Stimulated activated CD4-positive, alpha-beta T cell treated with anti-CD3 and anti-CD28 coated beads, Interleukin-15, amount 100 ng/mL, for 1 hour (primary cell): ENCODE measurements at regions not wholly inside any gene's neighbourhood (a gene's known extent, or its start where the extent isn't known, plus 50 kb on each side); places are given as distances from the start of the nearest gene placed in this dataset.

Experiments
- DNase-seq, 2 donors: peaks; one replicate each; pipeline ENCODE4 v3.0.0-alpha.2; 2020; ENCODE audit warnings: low read depth in 1 of 2, low spot score in 1 of 2

- no peak for DNase-seq
These were observed 1276.9 kb upstream of the WWC1 start for GRCh38 chr5:167014401-167015056.

GRCh38 chr5:167020418-167020817, 1271.0 kb upstream of the WWC1 start:
- DNase-seq: no peak

- no peak for DNase-seq
These were observed 1262.0 kb upstream of the WWC1 start for GRCh38 chr5:167029488-167029887.

GRCh38 chr5:167030500-167031120, 1260.8 kb upstream of the WWC1 start:
- no peak for DNase-seq

GRCh38 chr5:167036585-167036984, 1254.9 kb upstream of the WWC1 start:
- DNase-seq: no peak

GRCh38 chr5:167049043-167049663, 1242.3 kb upstream of the WWC1 start:
- DNase-seq: no peak

GRCh38 chr5:167049771-167050567, 1241.5 kb upstream of the WWC1 start:
- DNase-seq: no peak

GRCh38 chr5:167050568-167051401, 1240.7 kb upstream of the WWC1 start:
- no peak for DNase-seq

- no peak for DNase-seq
These were observed 1240.1 kb upstream of the WWC1 start for GRCh38 chr5:167051402-167051768.

GRCh38 chr5:167052791-167053190, 1238.7 kb upstream of the WWC1 start:
- DNase-seq: no peak

- DNase-seq: no peak
These were observed 1233.8 kb upstream of the WWC1 start for GRCh38 chr5:167057665-167058064.

GRCh38 chr5:167061695-167062094, 1229.8 kb upstream of the WWC1 start:
- no peak for DNase-seq

- DNase-seq: no peak
These were observed 1228.3 kb upstream of the WWC1 start for GRCh38 chr5:167063116-167063515.

GRCh38 chr5:167063788-167064187, 1227.7 kb upstream of the WWC1 start:
- no peak for DNase-seq

GRCh38 chr5:167064198-167064776, 1227.2 kb upstream of the WWC1 start:
- no peak for DNase-seq

- no peak for DNase-seq
These were observed 1225.7 kb upstream of the WWC1 start for GRCh38 chr5:167065794-167066193.

GRCh38 chr5:167071981-167072610, 1219.3 kb upstream of the WWC1 start:
- no peak for DNase-seq

GRCh38 chr5:167081561-167081960, 1209.9 kb upstream of the WWC1 start:
- DNase-seq: no peak

- DNase-seq: no peak
These were observed 1194.6 kb upstream of the WWC1 start for GRCh38 chr5:167096816-167097215.

- no peak for DNase-seq
These were observed 1187.1 kb upstream of the WWC1 start for GRCh38 chr5:167104351-167104750.
